Karpas-422 (cell line): ENCODE measurements at regions not wholly inside any gene's neighbourhood (a gene's known extent, or its start where the extent isn't known, plus 50 kb on each side); places are given as distances from the start of the nearest gene placed in this dataset.

Experiments
- DNase-seq: peaks from one replicate; pipeline ENCODE4 v3.0.0-alpha.2; 2015
- H2AFZ ChIP-seq: fragments of 200-600 bp; sonication (generic); 2 replicates; pipeline ENCODE4 v1.6.1; 2014; ENCODE audit warnings: antibody characterized with exemption, low read length, mixed read lengths
- H3K27ac ChIP-seq: fragments of 200-600 bp; sonication (generic); 2 replicates; pipeline ENCODE4 v1.5.1; 2014; ENCODE audit warnings: mild to moderate bottlenecking, low read length, moderate library complexity
- H3K27me3 ChIP-seq: fragments of 200-600 bp; sonication (generic); 2 replicates; pipeline ENCODE4 v1.6.1; 2014; ENCODE audit warnings: low read length, mixed read lengths
- H3K36me3 ChIP-seq: fragments of 200-600 bp; sonication (generic); 2 replicates; pipeline ENCODE4 v1.6.1; 2014; ENCODE audit warnings: low read length, mixed read lengths; ENCODE audit not compliant: insufficient read depth
- H3K4me1 ChIP-seq: fragments of 200-600 bp; sonication (generic); 2 replicates; pipeline ENCODE4 v1.6.1; 2014; ENCODE audit warnings: mild to moderate bottlenecking, low read length, mixed read lengths
- H3K4me2 ChIP-seq: fragments of 200-600 bp; sonication (generic); 2 replicates; pipeline ENCODE4 v1.6.1; 2014; ENCODE audit warnings: low read length, low read depth, mild to moderate bottlenecking; ENCODE audit not compliant: poor library complexity, severe bottlenecking
- H3K4me3 ChIP-seq: fragments of 200-600 bp; sonication (generic); 2 replicates; pipeline ENCODE4 v1.5.1; 2014; ENCODE audit warnings: mild to moderate bottlenecking, antibody characterized with exemption, low read length, mixed read lengths
- H3K79me2 ChIP-seq: fragments of 200-600 bp; sonication (generic); 2 replicates; pipeline ENCODE4 v1.6.1; 2014; ENCODE audit warnings: mild to moderate bottlenecking, low read length, mixed read lengths
- H3K9ac ChIP-seq: fragments of 200-600 bp; sonication (generic); 2 replicates; pipeline ENCODE4 v1.6.0; 2014; ENCODE audit warnings: low read length
- H3K9me2 ChIP-seq: fragments of 200-600 bp; sonication (generic), shearing (Covaris generic); replicated peaks from 2 replicates; pipeline ENCODE4 v1.6.0; 2014; ENCODE audit warnings: mild to moderate bottlenecking, low read length, moderate library complexity; ENCODE audit not compliant: insufficient read depth
- H3K9me3 ChIP-seq: fragments of 300-700, 200-600 bp; sonication (generic); 2 replicates; pipeline ENCODE4 v1.6.1; 2014; ENCODE audit warnings: low read length, mixed read lengths
- H4K20me1 ChIP-seq: fragments of 200-600 bp; sonication (generic); 2 replicates; pipeline ENCODE4 v1.6.1; 2014; ENCODE audit warnings: mild to moderate bottlenecking, antibody characterized with exemption, low read length, low read depth; ENCODE audit not compliant: insufficient read depth

- no peak overlapping the region for H3K4me3 ChIP-seq
Measured at GRCh38 chr6:170023620-170024521, 267.0 kb downstream of the DLL1 start.

GRCh38 chr6:170022827-170023619 lies 267.9 kb downstream of the DLL1 start:
- Histone ChIP-seq H3K4me3 (no peak overlapping the region), H3K9ac (no peak overlapping the region), H3K9me3 (no peaks in the 10 kb centered on the region), H4K20me1 (no peaks in the 10 kb centered on the region), H3K4me2 (no peak overlapping the region), H3K27me3 (no peaks in the 10 kb centered on the region), H3K4me1 (no peaks in the 10 kb centered on the region), H2AFZ (no peak overlapping the region), H3K36me3 (no peaks in the 10 kb centered on the region), H3K27ac (no peak overlapping the region), H3K79me2 (no peaks in the 10 kb centered on the region), H3K9me2 (no peaks in the 10 kb centered on the region)
- DNase-seq, result no peak

More at GRCh38 chr6:170023620-170024521, 267.0 kb downstream of the DLL1 start:
- Histone ChIP-seq H3K36me3 (no peaks in the 10 kb centered on the region), H2AFZ (no peak overlapping the region), H3K79me2 (no peaks in the 10 kb centered on the region), H3K9ac (no peak overlapping the region), H3K4me1 (no peaks in the 10 kb centered on the region), H3K27ac (no peak overlapping the region), H3K27me3 (no peaks in the 10 kb centered on the region), H3K9me2 (no peaks in the 10 kb centered on the region), H3K4me2 (no peak overlapping the region), H4K20me1 (no peaks in the 10 kb centered on the region), H3K9me3 (no peaks in the 10 kb centered on the region)
- no peak for DNase-seq

- Histone ChIP-seq H3K79me2 (no peaks in the 10 kb centered on the region), H3K9ac (no peak overlapping the region), H3K27me3 (no peaks in the 10 kb centered on the region), H3K36me3 (no peaks in the 10 kb centered on the region), H3K9me2 (no peaks in the 10 kb centered on the region), H2AFZ (no peak overlapping the region), H3K27ac (no peak overlapping the region), H3K4me3 (no peak overlapping the region), H4K20me1 (no peaks in the 10 kb centered on the region), H3K4me2 (no peak overlapping the region), H3K9me3 (no peaks in the 10 kb centered on the region), H3K4me1 (no peaks in the 10 kb centered on the region)
- no peak for DNase-seq
Measured at GRCh38 chr6:170022291-170022722, 268.6 kb downstream of the DLL1 start.

GRCh38 chr6:170021579-170021978 lies 269.3 kb downstream of the DLL1 start:
- no peaks in the 10 kb centered on the region for H3K4me1 ChIP-seq
- H3K36me3 ChIP-seq, result no peaks in the 10 kb centered on the region
- no peak for DNase-seq
- H3K4me2 ChIP-seq, result no peak overlapping the region
- no peaks in the 10 kb centered on the region for H4K20me1 ChIP-seq
- H3K9me3 ChIP-seq, result no peaks in the 10 kb centered on the region
- no peak overlapping the region for H3K27ac ChIP-seq
- no peaks in the 10 kb centered on the region for H3K27me3 ChIP-seq
- no peak overlapping the region for H2AFZ ChIP-seq
- H3K4me3 ChIP-seq, result no peak overlapping the region
- H3K9ac ChIP-seq, result no peak overlapping the region
- no peaks in the 10 kb centered on the region for H3K79me2 ChIP-seq
- no peaks in the 10 kb centered on the region for H3K9me2 ChIP-seq

GRCh38 chr6:170019818-170020583 lies 268.6 kb downstream of the ERMARD start:
- H3K9me2 ChIP-seq, result no peaks in the 10 kb centered on the region
- H3K9ac ChIP-seq, result no peak overlapping the region
- no peaks in the 10 kb centered on the region for H3K9me3 ChIP-seq
- no peak for DNase-seq
- no peaks in the 10 kb centered on the region for H3K27me3 ChIP-seq
- H4K20me1 ChIP-seq, result no peaks in the 10 kb centered on the region
- H3K79me2 ChIP-seq, result no peaks in the 10 kb centered on the region
- no peak overlapping the region for H3K27ac ChIP-seq
- H3K4me2 ChIP-seq, result no peak overlapping the region
- H3K4me1 ChIP-seq, result no peaks in the 10 kb centered on the region
- H2AFZ ChIP-seq, result no peak overlapping the region
- no peaks in the 10 kb centered on the region for H3K36me3 ChIP-seq
- no peak overlapping the region for H3K4me3 ChIP-seq

- no peak overlapping the region for H3K4me2 ChIP-seq
- H3K9ac ChIP-seq, result no peak overlapping the region
- no peak overlapping the region for H2AFZ ChIP-seq
- DNase-seq, result no peak
- H3K79me2 ChIP-seq, result no peaks in the 10 kb centered on the region
- no peaks in the 10 kb centered on the region for H3K9me3 ChIP-seq
- no peaks in the 10 kb centered on the region for H3K27me3 ChIP-seq
- no peaks in the 10 kb centered on the region for H3K4me1 ChIP-seq
- H4K20me1 ChIP-seq, result no peaks in the 10 kb centered on the region
- no peak overlapping the region for H3K4me3 ChIP-seq
- no peaks in the 10 kb centered on the region for H3K9me2 ChIP-seq
- H3K36me3 ChIP-seq, result no peaks in the 10 kb centered on the region
- no peak overlapping the region for H3K27ac ChIP-seq
Measured at GRCh38 chr6:170018936-170019817, 267.8 kb downstream of the ERMARD start.

- Histone ChIP-seq H3K36me3 (no peaks in the 10 kb centered on the region), H3K4me1 (no peaks in the 10 kb centered on the region), H3K9ac (no peak overlapping the region), H3K9me3 (no peaks in the 10 kb centered on the region), H3K4me2 (no peak overlapping the region), H3K9me2 (no peaks in the 10 kb centered on the region), H3K27me3 (no peaks in the 10 kb centered on the region), H3K4me3 (no peak overlapping the region), H3K27ac (no peak overlapping the region), H2AFZ (no peak overlapping the region), H4K20me1 (no peaks in the 10 kb centered on the region), H3K79me2 (no peaks in the 10 kb centered on the region)
- no peak for DNase-seq
Measured at GRCh38 chr6:170018422-170018935, 267.1 kb downstream of the ERMARD start.
